ENCODE measurements at regions not wholly inside any gene's neighbourhood (a gene's known extent, or its start where the extent isn't known, plus 50 kb on each side); places are given as distances from the start of the nearest gene placed in this dataset.

- no peak for TF ChIP-seq HIC1 (tag by site-specific recombination; IDR thresholded peaks at IDR 0.05)
These were observed 157.1 kb downstream of the MC4R start (continued) for GRCh38 chr18:60215432-60215831.

GRCh38 chr18:60209042-60209441 is 163.5 kb downstream of the MC4R start:
- Histone ChIP-seq H3K27ac (ENCODE audit: extremely low read depth, low read depth, low read length) (no peak overlapping the region), H3K36me3 (ENCODE audit: control insufficient read depth in 2 of 2, insufficient read depth in 1 of 2, low read length in 2 of 2) (no peaks in the 10 kb centered on the region), H3K4me1 (ENCODE audit: control insufficient read depth, insufficient read depth, low read length) (no peaks in the 10 kb centered on the region), H3K4me3 (ENCODE audit: low read depth, low read length) (no peak overlapping the region), H3K9me3 (ENCODE audit: control insufficient read depth, insufficient read depth, low read depth, low read length) (no peaks in the 10 kb centered on the region)
- CTCF ChIA-PET, result interaction anchor here (0.5 to 1.4 kb wide), 3 partner anchors 213 to 962 kb away, joined by 3 read pairs; no protein-coding TSS in a partner anchor
- POLR2A ChIA-PET, result no interaction called here
- TF ChIP-seq ZNF366 (tag by site-specific recombination; conservative IDR thresholded peaks at IDR 0.05) (no peak), PRDM1 (tag by site-specific recombination; IDR thresholded peaks at IDR 0.05) (no peak)

- POLR2A ChIA-PET, result no interaction called here
- CTCF ChIA-PET, result no interaction called here
- Histone ChIP-seq H3K4me1 (ENCODE audit: control insufficient read depth, insufficient read depth, low read length) (no peaks in the 10 kb centered on the region), H3K27ac (ENCODE audit: extremely low read depth, low read depth, low read length) (no peak overlapping the region), H3K4me3 (ENCODE audit: low read depth, low read length) (no peak overlapping the region), H3K9me3 (ENCODE audit: control insufficient read depth, insufficient read depth, low read depth, low read length) (no peaks in the 10 kb centered on the region), H3K36me3 (ENCODE audit: control insufficient read depth in 2 of 2, insufficient read depth in 1 of 2, low read length in 2 of 2) (no peaks in the 10 kb centered on the region)
- TF ChIP-seq ZNF792 (tag by site-specific recombination; IDR thresholded peaks at IDR 0.05) (no peak), ZNF707 (tag by site-specific recombination; IDR thresholded peaks at IDR 0.05) (no peak), SP3 (tag by site-specific recombination; IDR thresholded peaks at IDR 0.05) (no peak), SALL2 (tag by site-specific recombination; IDR thresholded peaks at IDR 0.05; ENCODE audit: borderline replicate concordance) (no peak), ZNF510 (tag by site-specific recombination; IDR thresholded peaks at IDR 0.05; ENCODE audit: insufficient replicate concordance) (no peak), ZFP37 (tag by site-specific recombination; IDR thresholded peaks at IDR 0.05) (no peak), ZNF416 (tag by site-specific recombination; IDR thresholded peaks at IDR 0.05) (no peak), BCL11A (tag by site-specific recombination; IDR thresholded peaks at IDR 0.05; ENCODE audit: low read depth) (no peak), ZNF658 (tag by site-specific recombination; IDR thresholded peaks at IDR 0.05) (no peak), ZNF677 (tag by site-specific recombination; IDR thresholded peaks at IDR 0.05) (no peak), ZFHX2 (tag by site-specific recombination; conservative IDR thresholded peaks at IDR 0.05) (no peak), EGR2 (tag by site-specific recombination; IDR thresholded peaks at IDR 0.05; ENCODE audit: low read depth) (no peak), ZNF398 (tag by site-specific recombination; IDR thresholded peaks at IDR 0.05) (no peak), IKZF3 (tag by site-specific recombination; IDR thresholded peaks at IDR 0.05) (no peak), OSR2 (tag by site-specific recombination; IDR thresholded peaks at IDR 0.05) (no peak)
These were observed 169.9 kb downstream of the MC4R start for GRCh38 chr18:60202708-60203107.

GRCh38 chr18:60200558-60200957 is 172.0 kb downstream of the MC4R start:
- H3K9me3 ChIP-seq (ENCODE audit: control insufficient read depth, insufficient read depth, low read depth, low read length), result no peaks in the 10 kb centered on the region
- no peaks in the 10 kb centered on the region for H3K4me1 ChIP-seq (ENCODE audit: control insufficient read depth, insufficient read depth, low read length)
- CTCF ChIA-PET, result no interaction called here
- POLR2A ChIA-PET, result no interaction called here
- no peak overlapping the region for H3K27ac ChIP-seq (ENCODE audit: extremely low read depth, low read depth, low read length)
- TF ChIP-seq BCL6B (tag by site-specific recombination; IDR thresholded peaks at IDR 0.05), result no peak
- no peak for TF ChIP-seq ZNF19 (tag by site-specific recombination; IDR thresholded peaks at IDR 0.05; ENCODE audit: low read depth)
- no peak for TF ChIP-seq ZNF404 (tag by site-specific recombination; IDR thresholded peaks at IDR 0.05)
- TF ChIP-seq ZNF416 (tag by site-specific recombination; IDR thresholded peaks at IDR 0.05), result no peak
- no peak for TF ChIP-seq ZNF791 (tag by site-specific recombination; IDR thresholded peaks at IDR 0.05)
- H3K36me3 ChIP-seq (ENCODE audit: control insufficient read depth in 2 of 2, insufficient read depth in 1 of 2, low read length in 2 of 2), result no peaks in the 10 kb centered on the region
- H3K4me3 ChIP-seq (ENCODE audit: low read depth, low read length), result no peak overlapping the region

All from HEK293 (cell line).